Suprapubic skin (tissue), 3 donors: ENCODE measurements at regions not wholly inside any gene's neighbourhood (a gene's known extent, or its start where the extent isn't known, plus 50 kb on each side); places are given as distances from the start of the nearest gene placed in this dataset.

Source experiments
- CTCF ChIP-seq, 2 donors: fragments of 200-600 bp in 1 of 2; fragments of 450-650 bp in 1 of 2; sonication (generic) in 1 of 2; IDR thresholded peaks; one replicate each; pipeline ENCODE4 v1.5.1; 2016 to 2019; ENCODE audit warnings: antibody characterized with exemption in 2 of 2, mild to moderate bottlenecking in 1 of 2, moderate library complexity in 1 of 2
- POLR2A ChIP-seq, 2 donors: fragments of 450-650 bp; IDR thresholded peaks; one replicate each; pipeline ENCODE4 v1.6.1; 2017; ENCODE audit warnings: antibody characterized with exemption in 2 of 2, mild to moderate bottlenecking in 2 of 2, moderate library complexity in 2 of 2

- no peak for TF ChIP-seq CTCF (IDR thresholded peaks at IDR 0.05)
- TF ChIP-seq POLR2A (IDR thresholded peaks at IDR 0.05): no peak
Measured at GRCh38 chr7:25455683-25456251, 227.5 kb upstream of the NPVF start.
